Stimulated activated CD4-positive, alpha-beta T cell treated with anti-CD3 and anti-CD28 coated beads, Interleukin-4, amount 100 ng/mL, for 4 hours (primary cell): ENCODE measurements at regions not wholly inside any gene's neighbourhood (a gene's known extent, or its start where the extent isn't known, plus 50 kb on each side); places are given as distances from the start of the nearest gene placed in this dataset.
"Not testable (repeated sequence)": the region's sequence is repeated elsewhere in the genome, so short reads cannot be mapped to it uniquely, and the experiment has no call there.

Experiments
- DNase-seq, 2 experiments: peaks; one replicate each; pipeline ENCODE4 v3.0.0-alpha.2; 2020

DNA sequence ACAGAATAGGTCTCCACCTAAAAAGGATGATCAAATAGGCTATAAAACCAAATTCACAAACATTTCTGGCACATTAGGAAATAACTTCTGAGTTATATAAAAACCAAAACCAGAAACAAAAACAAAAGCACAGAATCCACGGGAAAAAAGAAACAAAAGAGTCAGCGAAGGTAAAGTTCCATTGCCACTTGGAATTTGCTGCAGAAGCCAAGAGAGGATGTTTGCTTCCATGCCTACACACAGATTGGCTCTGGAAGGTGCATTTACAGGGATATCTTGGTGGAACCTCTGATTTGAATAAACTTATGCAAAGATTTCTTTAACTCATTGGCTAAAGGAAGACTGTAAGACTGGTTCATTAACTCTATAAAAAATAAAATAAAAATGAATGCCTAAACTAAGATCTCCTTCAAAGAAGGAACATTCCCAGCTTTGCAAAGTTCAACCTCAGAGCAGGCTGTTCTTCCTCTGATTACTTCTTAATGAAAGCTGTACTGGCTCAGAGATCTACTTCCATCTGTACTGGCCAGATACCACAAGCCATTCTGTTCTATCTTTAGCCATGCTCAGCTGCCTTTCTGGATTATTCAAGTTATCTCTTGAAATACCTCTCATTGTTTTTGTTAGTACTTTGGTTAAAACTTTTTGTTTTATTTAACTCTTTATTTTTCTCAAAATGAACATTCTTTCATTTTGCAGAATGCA lies 537.5 kb upstream of the CCDC54 start:
- no peak for DNase-seq

- no peak for DNase-seq
Observed at GRCh38 chr3:106840319-106840718, 536.9 kb upstream of the CCDC54 start.

DNA sequence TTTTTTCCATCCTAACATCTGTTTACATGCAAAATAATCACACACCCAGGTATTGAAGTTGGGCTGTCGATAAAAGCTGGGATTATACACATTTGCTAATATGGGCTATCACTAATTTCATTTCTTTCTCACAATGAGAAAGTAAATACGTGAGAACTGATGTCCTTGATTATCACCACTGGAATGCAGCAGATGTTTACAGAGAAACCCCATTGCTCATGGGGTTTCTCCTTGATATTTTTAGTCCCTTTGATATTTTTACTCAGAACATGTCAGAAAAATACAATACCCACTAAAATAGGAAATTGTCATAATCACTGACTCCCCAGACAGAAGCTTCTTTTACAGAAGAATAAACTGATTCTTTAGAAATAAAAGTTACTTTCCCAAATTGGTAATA lies 535.1 kb upstream of the CCDC54 start:
- no peak for DNase-seq

- DNase-seq, result no peak
Observed at GRCh38 chr3:106844638-106845037, 532.6 kb upstream of the CCDC54 start.

- no peak for DNase-seq
Observed at GRCh38 chr3:106848099-106848498, 529.1 kb upstream of the CCDC54 start.

- DNase-seq, result no peak
Observed at GRCh38 chr3:106850437-106850836, 526.8 kb upstream of the CCDC54 start.

- not testable (repeated sequence) for DNase-seq
Observed at GRCh38 chr3:106858321-106858720, 518.9 kb upstream of the CCDC54 start.

- no peak for DNase-seq
Observed at GRCh38 chr3:106860182-106860581, 517.1 kb upstream of the CCDC54 start.

GRCh38 chr3:106862067-106862466 lies 515.2 kb upstream of the CCDC54 start:
- no peak for DNase-seq

- DNase-seq, result no peak
Observed at GRCh38 chr3:106877627-106878026, 499.6 kb upstream of the CCDC54 start.

DNA sequence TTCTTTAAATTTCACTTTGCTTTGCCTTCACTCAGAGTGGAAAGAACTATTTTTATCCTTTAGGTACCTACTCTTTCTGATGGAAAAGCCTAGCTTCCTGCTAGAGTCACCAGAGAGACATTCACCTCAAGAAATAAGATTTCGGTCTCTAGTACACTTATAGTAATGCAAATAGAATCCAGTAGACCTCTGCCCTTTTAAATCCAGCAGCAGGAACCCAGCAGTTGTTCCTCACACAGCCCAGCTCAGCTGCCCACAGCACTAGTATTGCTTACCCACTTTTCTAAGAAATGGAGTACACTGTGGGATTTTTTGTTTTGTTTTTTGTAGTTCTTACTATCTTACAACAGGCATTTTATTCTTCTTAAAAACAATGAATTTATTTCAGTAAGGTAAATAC lies 497.0 kb upstream of the CCDC54 start:
- no peak for DNase-seq

DNA sequence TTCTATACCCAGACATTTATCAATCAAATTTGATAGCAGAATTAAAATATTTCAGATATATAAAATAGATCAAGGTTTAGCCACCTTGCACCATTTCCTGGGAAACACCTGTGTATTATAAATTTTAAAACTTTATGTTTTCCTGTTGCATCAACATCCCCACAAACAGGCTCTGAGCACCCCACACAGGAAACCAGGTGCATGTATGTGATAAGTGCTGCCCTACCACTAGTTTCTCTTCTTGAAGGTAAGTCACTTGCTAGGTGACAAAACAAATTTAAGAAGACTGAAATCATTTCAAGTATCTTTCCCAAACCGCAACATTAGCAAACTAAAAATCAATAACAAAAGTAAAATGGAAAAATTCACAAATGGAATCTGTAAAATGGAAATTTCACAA lies 496.1 kb upstream of the CCDC54 start:
- DNase-seq, result no peak

DNA sequence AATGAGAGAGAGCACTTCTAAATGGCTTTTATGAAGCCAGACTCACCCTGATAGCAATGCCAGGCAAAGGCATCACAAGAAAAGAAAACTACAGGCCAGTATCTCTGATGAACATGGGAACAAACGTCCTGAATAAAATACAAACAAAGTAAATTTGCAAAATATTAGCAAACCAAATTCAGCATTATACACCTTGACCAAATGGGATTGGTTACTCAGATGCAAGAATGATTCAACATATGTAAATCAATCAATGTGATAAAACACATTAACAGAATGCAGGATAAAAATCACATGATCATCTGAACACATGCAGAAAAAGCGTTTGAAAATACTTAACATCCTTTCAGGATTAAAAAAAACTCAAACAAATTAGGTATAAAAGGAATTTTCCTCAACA lies 494.9 kb upstream of the CCDC54 start:
- DNase-seq, result no peak

DNA sequence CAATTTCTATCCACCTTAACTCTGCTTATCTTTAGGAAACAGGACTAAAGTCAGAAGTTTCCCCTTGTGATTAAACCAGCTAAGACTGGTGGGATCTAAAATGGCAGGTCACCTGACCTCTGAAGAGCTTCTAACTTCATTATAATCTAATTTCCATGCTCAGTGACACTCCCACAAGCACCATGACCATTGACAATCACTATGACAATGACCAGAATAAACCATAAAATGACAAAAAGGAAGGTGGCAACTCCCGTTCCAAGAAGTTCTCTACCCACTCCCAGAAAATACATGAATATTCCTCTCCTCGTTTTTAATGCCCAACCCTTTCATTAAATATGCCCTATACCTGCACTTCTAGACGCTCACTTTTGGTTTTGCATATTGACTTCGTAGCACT lies 471.2 kb upstream of the CCDC54 start:
- DNase-seq, result no peak

DNA sequence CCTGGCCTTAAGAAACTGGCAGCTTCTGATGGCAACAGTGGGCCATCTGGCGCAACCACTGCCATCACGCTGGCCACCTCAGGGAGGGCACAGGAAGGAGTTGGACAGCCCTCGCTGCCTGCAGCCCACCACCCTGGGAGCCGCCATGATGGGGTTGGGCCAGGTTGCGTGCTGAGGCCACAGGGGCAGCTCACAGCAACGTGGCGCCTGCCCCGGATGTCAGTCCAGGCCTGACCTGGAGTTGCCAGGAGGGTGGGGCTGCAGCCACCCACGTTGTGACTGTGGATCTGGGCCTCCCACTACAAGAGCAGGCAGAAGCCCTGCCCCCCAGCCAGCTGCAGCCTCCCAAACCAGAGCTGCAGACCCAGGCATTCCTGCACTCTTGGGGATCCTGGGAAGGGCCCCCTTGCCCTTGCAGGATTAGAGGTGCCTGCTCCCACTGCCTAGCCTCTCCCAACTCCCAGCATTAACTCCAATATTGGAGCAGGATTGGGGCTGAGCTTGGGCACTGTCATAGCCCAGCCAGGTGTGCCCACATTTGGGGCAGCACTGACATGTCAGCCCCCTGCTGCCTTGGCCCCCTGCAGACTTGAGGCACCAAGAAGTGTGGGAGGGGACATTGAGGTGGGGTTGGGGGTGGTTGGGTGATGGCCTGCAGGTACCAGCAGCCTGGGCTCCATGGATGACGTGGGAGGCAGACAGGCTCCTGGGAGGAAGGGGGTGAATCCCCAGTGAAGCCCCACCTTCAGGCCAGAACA lies 468.9 kb upstream of the CCDC54 start:
- DNase-seq, result no peak

DNA sequence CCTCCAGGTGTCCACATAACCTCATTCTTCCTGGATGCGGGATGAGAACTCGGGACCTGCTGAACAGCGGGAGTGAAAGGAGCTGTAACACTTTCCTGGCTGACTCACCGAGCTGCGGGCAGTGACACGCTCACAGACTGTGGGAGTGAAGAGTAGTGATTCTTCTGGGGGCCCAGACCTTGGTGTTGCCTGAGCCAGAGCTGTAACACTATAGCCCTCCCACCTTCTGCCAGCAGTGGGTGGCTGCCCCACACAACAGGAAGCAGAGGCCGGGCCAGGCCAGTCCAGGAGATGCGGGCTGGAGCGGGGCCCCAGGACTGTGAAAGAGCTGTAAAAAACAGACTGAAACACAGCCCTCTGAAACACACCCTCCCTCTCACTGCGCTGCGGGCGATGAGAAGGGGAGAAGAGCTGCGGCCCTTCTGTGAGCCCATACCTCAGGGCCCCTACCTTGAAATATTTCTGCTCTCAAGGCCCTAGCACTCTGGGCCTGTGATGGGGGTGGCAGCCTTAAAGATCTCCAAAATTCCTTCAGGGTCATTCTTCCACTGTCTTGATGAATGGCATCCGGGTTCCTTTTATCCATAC lies 464.0 kb upstream of the CCDC54 start:
- DNase-seq, result no peak

DNA sequence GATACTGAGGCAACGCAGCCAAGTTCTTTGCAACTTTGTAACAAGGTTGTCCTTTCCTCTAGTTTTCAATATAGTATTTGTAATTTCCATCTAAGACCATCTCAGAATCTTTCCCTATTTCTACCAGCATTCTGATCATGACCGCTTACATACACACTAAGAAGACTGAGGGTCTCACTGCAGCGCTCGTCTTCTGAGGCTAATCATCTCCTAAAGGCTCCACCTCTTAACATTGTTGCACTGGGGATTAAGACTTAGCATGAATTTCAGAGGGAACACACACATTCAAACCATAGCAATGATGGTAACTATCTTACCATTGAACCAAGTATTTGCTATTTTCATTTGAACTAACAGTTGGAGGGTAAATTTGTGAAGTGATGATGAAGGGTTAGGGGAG lies 463.3 kb upstream of the CCDC54 start:
- DNase-seq, result no peak

- no peak for DNase-seq
Observed at GRCh38 chr3:106920609-106921008, 456.6 kb upstream of the CCDC54 start.

GRCh38 chr3:106929081-106929480 lies 448.2 kb upstream of the CCDC54 start:
- DNase-seq, result no peak

DNA sequence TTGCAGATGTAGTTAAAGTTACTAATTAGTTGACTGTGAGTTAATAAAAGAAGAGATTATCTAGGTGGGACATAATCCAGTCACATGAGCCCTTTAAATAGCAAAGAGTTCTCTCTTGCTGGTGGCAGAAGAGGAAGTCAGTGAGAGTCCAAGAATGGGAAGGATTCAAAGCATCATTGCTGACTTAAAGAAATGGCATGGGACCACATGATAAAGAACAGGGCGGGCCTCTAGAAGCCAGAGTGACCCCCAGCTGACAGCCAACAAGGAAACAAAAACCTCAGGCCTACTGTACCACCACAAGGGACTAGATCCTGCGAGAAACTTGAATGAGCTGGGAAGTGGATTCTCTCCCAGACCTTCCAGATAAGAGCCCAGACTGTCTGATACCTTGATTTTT lies 447.2 kb upstream of the CCDC54 start:
- no peak for DNase-seq

DNA sequence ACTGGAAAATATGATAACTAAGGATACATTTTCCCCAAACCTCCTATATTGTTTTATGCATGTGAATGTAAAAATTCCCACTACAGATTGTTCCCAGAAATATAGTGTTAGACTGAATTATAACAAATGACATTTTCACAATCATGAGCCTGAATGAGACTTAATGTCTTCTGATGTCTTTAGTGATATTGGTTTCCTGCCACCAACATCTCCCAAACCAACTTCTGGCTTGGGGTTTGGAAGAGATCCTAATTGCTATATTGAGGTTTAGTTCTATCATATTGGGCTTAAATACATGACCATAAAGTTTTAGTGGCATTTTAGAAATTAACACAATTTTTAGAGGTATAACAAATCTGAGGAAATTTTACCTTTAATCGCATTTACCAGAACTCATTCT lies 445.3 kb upstream of the CCDC54 start:
- no peak for DNase-seq

- DNase-seq, result no peak
Observed at GRCh38 chr3:106936337-106936736, 440.9 kb upstream of the CCDC54 start.

DNA sequence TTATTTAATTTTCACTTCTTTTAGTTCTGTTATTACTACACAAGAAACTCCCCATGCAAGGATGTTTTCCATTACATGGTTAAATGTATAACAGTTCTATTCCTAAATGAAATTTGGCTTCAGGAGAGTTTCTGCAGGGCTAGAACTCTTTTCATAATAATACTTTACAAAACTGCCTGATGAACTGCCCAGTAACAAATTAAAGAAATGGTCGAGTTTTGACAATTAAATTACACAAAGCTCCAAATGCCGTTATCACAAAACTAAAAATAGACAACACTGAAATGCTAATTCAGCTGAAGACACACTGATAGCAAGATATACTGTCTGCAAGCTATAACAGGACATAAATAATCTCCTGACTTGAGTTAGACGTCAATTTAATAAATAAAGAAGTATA lies 435.2 kb upstream of the CCDC54 start:
- DNase-seq, result no peak

GRCh38 chr3:106943071-106943470 lies 434.2 kb upstream of the CCDC54 start:
- DNase-seq, result no peak
